ENCODE measurements at regions not wholly inside any gene's neighbourhood (a gene's known extent, or its start where the extent isn't known, plus 50 kb on each side); places are given as distances from the start of the nearest gene placed in this dataset.

DNA sequence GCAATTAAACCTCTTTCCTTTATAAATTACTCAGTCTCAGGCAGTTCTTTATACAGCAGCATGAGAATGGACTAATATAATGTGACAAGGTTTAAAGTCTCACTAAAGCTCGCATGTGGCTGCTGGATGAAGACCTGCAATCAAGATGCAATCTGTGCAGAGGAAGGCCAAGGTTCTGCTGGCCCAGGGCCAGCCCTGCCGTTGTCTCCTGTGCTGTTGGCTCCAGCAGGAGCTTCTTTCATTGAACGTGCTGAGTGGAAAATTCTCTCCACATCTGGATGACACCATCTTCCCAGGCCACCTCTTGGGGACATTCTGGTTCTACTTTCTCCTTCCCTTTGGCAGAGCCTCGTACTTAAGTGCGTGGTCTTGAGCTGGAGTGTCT is 742.2 kb downstream of the VRK1 start:
- DNase-seq: no peak

GRCh38 chr14:97539884-97540283 is 742.7 kb downstream of the VRK1 start:
- DNase-seq: no peak

GRCh38 chr14:97543221-97543620 is 746.0 kb downstream of the VRK1 start:
- no peak for DNase-seq

DNA sequence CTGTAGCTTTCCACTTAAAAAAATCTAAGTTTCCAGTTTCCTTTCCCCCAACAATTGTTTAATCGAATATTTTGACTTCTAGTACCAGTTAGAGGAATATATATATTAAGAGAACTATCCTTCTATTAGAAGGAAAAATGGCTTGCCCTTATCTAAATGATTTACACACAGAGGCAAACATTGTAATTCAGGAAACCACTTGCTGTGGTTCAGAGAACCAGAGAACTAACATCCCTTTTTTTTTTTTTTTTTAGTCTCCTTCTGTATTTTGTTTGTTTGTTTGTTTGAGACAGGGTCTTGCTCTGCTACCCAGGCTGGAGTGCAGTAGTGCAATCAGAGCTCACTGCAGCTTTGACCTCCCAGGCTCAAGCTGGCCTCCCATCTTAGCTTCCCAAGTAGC is 746.6 kb downstream of the VRK1 start:
- DNase-seq: no peak

DNA sequence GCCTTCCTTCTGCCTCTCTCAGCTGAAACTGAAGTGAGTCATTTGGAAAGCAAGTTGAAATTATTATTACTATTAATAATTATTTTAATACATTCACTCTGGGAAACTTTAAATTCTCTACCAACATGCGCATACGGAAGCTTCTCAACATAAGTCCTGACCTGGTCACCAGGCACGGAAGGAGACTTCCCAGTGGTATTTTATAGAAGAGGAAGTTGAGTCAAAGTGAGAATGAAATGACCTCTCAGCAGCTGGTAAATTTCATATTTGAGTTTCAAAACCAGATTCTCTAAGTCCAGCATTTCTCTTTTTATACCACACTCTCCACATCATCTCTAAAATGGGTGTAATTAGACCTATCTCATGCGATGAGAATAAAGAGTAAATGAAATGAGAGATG is 747.4 kb downstream of the VRK1 start:
- no peak for DNase-seq

- DNase-seq: no peak
Measured at GRCh38 chr14:97546491-97547230, 749.5 kb downstream of the VRK1 start.

DNA sequence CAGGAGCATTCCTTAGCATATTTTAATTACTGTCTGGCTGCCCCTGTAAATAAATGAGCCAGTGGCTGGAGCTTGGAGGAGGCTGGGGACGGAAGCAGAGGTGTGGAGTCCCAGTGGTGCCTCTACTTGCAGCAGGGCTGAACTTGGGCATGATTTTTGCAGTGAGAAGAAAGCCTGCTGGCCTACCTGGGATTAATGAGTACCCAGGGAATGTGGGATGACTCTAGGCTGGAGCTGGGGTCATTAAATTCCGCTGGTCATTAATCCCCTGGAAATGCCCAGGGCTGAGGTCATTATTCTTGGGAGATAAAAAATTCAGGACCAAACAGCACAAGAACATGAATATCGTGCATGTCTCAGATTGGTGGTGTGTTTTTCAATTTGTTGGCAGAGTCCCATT is 753.3 kb downstream of the VRK1 start:
- no peak for DNase-seq

DNA sequence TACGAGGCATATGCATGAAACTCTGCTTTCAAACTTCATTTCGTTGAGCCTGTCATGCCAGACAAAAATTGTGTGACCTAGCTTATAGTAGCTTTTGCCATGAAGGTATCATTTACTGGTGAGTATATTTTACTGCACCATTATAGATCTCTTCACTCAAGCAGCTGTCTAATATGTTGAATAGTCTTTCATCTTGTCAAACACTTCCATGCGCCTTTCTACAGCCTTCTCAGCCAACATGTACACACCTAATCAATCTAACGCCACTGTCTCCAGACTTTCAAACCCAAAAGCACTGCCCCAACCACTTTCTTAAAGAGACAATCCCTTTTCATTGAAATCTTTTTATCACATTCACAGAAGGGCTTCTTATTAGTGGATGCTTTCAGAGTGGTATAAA is 757.4 kb downstream of the VRK1 start:
- no peak for DNase-seq

DNA sequence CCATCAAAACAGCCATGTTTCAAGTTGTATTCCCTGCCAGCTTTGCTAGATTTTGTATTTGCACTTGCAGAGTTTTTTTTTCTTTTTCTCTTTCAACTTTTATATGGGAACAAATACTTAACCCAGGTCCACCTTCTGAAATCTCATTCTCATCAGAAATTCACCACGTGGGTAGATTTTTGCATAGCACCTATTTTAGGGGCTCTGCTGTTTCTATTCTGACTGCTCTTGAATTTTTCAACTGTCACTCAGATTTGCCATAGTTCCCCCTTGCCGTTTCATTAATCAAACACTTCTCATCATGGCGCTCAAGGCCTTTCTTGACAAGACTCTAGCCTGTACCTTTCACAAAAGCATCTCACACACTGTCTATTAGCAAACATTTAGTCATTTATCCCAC is 767.2 kb downstream of the VRK1 start:
- DNase-seq: no peak

DNA sequence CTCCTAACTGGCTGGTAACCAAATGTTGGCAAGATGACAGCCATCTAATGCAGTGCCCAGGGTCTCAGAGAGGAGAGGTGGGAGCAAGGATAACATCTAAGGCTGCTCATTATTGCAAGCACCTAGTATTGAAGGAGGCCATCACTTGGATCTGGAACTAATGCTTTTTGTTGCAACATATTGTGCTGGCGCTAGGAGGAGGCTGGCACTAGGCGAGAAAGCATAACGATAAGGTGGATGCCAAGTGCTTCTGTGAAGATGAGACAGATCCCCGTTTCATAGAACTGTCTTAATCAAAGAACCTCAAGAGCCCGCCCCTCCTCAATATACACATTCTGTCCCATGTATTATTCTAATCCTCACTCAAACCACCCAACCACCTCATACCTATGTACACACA is 774.0 kb downstream of the VRK1 start:
- DNase-seq: no peak

DNA sequence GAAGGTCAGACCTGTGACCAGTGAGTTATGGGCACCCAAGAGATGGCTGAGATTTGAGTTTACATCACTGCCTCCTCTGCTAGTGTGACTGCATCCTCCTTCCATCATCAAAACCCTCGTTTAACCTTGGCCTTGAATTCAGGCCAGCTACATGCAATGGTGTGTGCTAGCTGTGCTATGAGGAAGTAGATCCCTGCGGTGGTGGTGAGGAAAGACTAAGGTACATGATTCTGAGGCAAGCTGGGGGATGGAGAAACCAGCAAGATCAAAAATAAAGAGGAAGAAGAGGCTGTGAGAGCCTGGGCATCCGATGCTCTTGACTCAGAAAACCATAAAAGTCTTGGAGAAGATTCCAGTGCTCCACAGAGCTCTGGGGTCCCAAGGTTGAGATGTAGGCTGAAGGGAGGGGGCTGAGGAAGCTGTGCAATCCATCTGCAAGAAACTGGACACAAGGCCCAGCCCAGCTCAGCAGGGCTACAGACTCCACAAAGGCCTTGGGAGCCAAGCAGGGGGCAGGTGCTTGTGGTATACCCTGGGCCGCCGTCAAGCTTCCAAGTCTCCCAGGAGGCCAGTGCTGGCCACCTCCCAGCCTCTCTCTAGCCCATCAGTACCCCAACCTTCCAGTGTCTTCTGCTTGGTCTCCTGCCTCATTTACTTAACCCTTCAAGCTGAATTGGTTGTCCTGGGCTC is 774.8 kb downstream of the VRK1 start:
- DNase-seq: no peak

- no peak for DNase-seq
Measured at GRCh38 chr14:97572583-97573458, 775.6 kb downstream of the VRK1 start.

- DNase-seq: no peak
Measured at GRCh38 chr14:97575677-97576076, 778.5 kb downstream of the VRK1 start.

DNA sequence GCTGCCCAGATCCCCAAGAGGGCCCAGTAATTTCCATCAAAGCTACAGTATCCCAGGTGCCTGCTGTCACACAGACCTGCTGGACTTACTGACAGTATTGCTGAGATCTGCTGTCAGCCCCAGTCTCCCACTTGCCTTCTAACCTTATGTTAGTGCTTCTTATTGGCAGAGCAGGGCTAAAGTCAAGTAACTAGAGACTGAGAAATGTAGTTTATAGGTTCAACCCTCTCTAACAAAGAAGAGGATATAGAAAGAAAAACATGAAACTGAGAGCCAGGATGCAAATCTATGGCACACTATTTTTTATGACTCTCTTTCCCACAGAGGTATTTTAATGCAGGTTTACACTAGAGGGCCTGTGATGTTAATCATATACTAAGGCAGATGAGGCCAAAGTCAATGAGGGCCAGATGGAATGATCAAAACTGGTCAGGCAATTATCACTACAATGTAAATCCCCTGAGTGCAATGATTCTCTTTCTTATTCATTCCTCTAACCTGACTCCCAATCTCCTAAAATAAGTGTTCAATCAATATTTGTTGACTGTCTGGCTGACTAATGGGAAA is 781.9 kb downstream of the VRK1 start:
- no peak for DNase-seq

- DNase-seq: no peak
Measured at GRCh38 chr14:97581016-97581415, 783.8 kb downstream of the VRK1 start.

GRCh38 chr14:97582022-97582421 is 784.8 kb downstream of the VRK1 start:
- no peak for DNase-seq

- DNase-seq: no peak
Measured at GRCh38 chr14:97584528-97584927, 787.3 kb downstream of the VRK1 start.

DNA sequence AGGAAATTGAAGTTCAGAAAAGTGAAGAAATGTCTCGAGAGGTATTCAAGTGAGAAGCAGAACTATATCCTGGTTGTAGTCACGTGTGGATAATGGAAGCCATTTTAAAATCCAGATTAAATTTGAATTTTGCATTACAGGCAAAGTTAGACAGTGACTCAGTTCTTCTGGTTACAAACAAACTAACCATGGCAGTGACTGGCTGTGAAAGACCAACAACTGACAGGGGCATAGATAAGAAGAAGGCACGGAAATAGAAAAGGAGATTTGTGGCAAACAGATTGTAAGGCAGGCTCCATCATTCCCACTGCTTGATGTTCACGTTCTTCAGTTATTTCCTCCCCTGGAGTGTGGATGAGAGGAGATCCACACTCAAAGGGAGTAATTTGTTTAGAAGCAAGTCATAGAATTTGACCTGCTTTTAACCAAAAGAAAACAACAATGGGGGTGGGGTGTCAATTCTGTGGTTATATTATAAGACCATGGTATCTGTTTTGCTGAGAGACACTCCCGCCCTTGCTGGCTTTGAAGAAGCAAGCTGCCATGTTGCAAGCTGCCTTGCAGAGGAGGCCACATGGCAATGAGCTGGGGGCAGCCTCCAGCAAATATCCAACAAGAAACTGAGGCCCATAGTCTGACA is 795.3 kb downstream of the VRK1 start:
- DNase-seq: no peak

DNA sequence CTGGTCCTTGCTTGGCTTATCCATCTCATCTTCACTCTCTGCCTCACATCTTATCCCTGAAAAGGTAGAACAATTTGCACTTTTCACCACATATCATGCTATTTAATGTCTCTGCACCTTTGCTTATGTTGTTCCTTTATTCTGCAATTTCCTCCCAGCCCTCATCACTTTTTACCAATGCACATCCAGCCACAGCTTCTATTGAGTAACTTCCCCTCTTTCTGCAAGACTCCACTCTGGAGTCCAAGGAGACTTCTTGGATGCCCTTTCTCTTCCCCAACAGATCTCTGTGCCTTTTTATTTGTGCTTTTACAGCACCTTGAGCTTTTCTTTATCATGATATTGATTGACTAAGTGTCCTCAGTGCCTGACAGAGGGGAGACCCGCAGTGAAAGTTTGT is 797.1 kb downstream of the VRK1 start:
- no peak for DNase-seq

DNA sequence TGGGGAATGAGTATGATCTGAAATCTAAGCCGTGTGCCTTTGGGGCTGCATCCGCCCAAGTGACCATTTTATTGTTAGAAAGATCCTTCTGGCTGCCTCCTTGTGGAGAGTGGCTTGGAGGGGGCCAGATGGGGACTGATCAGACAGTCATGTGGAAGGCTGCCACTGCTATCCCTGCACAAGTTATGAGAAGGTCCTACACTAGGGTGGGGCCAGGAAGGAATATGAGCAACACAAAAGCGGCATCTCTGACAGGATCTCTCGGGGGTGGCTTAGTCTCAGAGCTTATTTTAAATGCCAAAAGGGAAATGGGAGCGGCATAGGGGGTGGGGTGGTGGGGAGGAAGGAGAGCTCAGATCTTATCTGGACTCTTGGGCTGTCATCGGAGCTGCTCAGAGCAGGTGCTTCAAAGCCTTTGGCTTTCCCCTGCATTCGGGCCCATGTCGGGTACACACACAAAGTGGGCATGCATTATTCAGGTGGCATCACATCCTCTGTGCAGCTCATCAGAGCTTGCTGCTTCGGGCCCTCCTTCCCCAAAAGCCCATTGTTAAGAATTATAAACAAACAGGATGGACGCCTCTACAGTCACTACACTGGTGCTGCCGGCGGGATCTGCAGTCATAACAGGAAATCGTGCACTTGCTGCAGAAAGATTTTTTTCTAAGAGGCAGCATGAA is 805.4 kb downstream of the VRK1 start:
- no peak for DNase-seq

- DNase-seq: no peak
Measured at GRCh38 chr14:97603201-97603600, 806.0 kb downstream of the VRK1 start.

DNA sequence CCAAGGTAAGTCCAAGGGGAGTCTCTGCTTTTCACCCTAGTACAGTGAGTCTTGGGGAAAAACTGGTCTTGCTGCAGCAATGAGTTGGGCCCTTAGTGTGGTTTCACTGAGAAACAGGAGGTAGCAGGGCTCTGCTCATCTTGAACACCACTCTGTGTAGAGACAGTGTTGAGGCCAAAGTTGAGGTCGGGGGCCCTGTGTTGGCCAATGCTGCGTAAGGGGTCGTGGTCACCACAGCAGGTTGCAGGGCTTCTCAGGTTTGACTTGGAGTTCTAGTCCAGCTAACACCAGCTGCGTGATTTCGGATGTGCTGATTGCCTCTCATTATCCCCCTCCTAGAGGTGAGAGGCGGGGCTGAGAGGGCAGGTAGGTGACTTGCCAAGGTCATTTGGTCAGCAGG is 807.5 kb downstream of the VRK1 start:
- DNase-seq: no peak
